Fibroblast of lung (primary cell): ENCODE measurements at regions not wholly inside any gene's neighbourhood (a gene's known extent, or its start where the extent isn't known, plus 50 kb on each side); places are given as distances from the start of the nearest gene placed in this dataset.

Experiments
- DNase-seq, 2 donors: peaks; one replicate each; pipeline versions ENCODE4 v3.0.0 to v3.0.0-alpha.2; 2010; ENCODE audit warnings: low read depth in 2 of 2
- H2AFZ ChIP-seq: 2 replicates; pipeline ENCODE4 v1.5.1; 2012; ENCODE audit warnings: low read length, control low read depth, inconsistent platforms
- H3K27ac ChIP-seq: 2 replicates; pipeline ENCODE4 v1.5.1; 2011; ENCODE audit warnings: low read length, control low read depth; ENCODE audit not compliant: insufficient read depth
- H3K27me3 ChIP-seq: 2 replicates; pipeline ENCODE4 v1.5.1; 2011; ENCODE audit warnings: mild to moderate bottlenecking, low read length; ENCODE audit not compliant: control insufficient read depth, insufficient read depth
- H3K36me3 ChIP-seq: 2 replicates; pipeline ENCODE4 v1.5.1; 2011; ENCODE audit warnings: low read length; ENCODE audit not compliant: control insufficient read depth, insufficient read depth
- H3K4me1 ChIP-seq: 2 replicates; pipeline ENCODE4 v1.5.1; 2011; ENCODE audit warnings: low read length; ENCODE audit not compliant: control insufficient read depth, insufficient read depth; ENCODE audit errors: extremely low read depth
- H3K4me2 ChIP-seq: 2 replicates; pipeline ENCODE4 v1.5.1; 2011; ENCODE audit warnings: low read length, control low read depth; ENCODE audit not compliant: insufficient read depth; ENCODE audit errors: extremely low read depth
- H3K4me3 ChIP-seq, 4 experiments: fragments of 200-600 bp in 1 of 4; sonication (generic) in 1 of 4; replicated peaks in 1 of 4; 2 replicates each; pipeline ENCODE4 v1.5.1; 2011 to 2016; ENCODE audit warnings: low read length in 4 of 4, low read depth in 3 of 4, mild to moderate bottlenecking in 3 of 4, control low read depth in 2 of 4, inconsistent platforms in 1 of 4, mixed read lengths in 1 of 4; ENCODE audit not compliant: insufficient read depth in 1 of 4; ENCODE audit errors: control extremely low read depth in 1 of 4
- H3K79me2 ChIP-seq: 2 replicates; pipeline ENCODE4 v1.5.1; 2012; ENCODE audit warnings: mild to moderate bottlenecking, low read length, inconsistent platforms; ENCODE audit not compliant: control insufficient read depth, insufficient read depth
- H3K9ac ChIP-seq: 2 replicates; pipeline ENCODE4 v1.5.1; 2011; ENCODE audit warnings: mild to moderate bottlenecking, low read length, control low read depth; ENCODE audit not compliant: insufficient read depth
- H3K9me3 ChIP-seq: 2 replicates; pipeline ENCODE4 v1.5.1; 2012; ENCODE audit warnings: low read depth, low read length; ENCODE audit not compliant: control insufficient read depth, insufficient read depth
- H4K20me1 ChIP-seq: 2 replicates; pipeline ENCODE4 v1.5.1; 2011; ENCODE audit warnings: low read length; ENCODE audit not compliant: control insufficient read depth, insufficient read depth; ENCODE audit errors: extremely low read depth
- CTCF ChIP-seq, 2 donors: IDR thresholded peaks in 1 of 2; conservative IDR thresholded peaks in 1 of 2; 1 replicate in 1 of 2; 2 replicates in 1 of 2; pipeline ENCODE4 v1.5.1; 2011 to 2012; ENCODE audit warnings: low read length in 2 of 2, control low read depth in 1 of 2, inconsistent platforms in 1 of 2, low read depth in 1 of 2, mild to moderate bottlenecking in 1 of 2
- EZH2 ChIP-seq: IDR thresholded peaks from 2 replicates; pipeline ENCODE4 v1.5.1; 2012; ENCODE audit warnings: low read length, control low read depth, mild to moderate bottlenecking; ENCODE audit errors: missing control alignments

GRCh38 chr2:175282300-175282699, 100.8 kb upstream of the ATP5MC3 start:
- Histone ChIP-seq H3K4me2 (no peak overlapping the region), H2AFZ (no peak overlapping the region), H3K4me1 (no peaks in the 10 kb centered on the region), H3K9ac (no peak overlapping the region), H3K79me2 (no peaks in the 10 kb centered on the region), H3K4me3 (no peak overlapping the region), H3K36me3 (no peaks in the 10 kb centered on the region), H3K27ac (no peak overlapping the region), H4K20me1 (peaks cover 3% of the 10 kb centered on the region), H3K9me3 (no peaks in the 10 kb centered on the region), H3K27me3 (peaks cover 3% of the 10 kb centered on the region)
- TF ChIP-seq CTCF (conservative IDR thresholded peaks at IDR 0.05 in 1 of 2, IDR thresholded peaks at IDR 0.05 in 1 of 2; ENCODE audit: low read depth in 1 of 2, low read length in 2 of 2) (peak; percentile 41 to 52), EZH2 (no peak)
- DNase-seq: peak; percentile 25 to 54

DNA sequence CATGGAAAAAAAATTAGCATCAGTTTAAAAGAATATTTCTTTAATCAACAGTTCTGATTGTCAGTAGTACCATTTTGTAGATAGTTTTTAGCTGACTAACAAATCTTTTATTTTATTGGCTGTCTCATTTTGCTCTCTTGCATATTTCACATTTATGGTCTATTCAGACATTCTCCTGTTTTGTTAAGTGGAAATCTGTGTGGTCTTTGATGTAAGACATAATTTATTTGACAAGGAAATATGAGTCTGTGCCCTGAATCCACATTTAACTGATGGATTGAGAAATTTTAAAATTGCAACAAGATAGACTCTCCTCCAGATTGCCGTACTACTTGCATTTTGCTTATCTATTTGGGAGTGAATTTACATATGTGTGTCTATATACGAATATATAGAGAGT, 96.3 kb upstream of the ATP5MC3 start:
- Histone ChIP-seq H3K36me3 (no peaks in the 10 kb centered on the region), H3K9me3 (no peaks in the 10 kb centered on the region)

DNA sequence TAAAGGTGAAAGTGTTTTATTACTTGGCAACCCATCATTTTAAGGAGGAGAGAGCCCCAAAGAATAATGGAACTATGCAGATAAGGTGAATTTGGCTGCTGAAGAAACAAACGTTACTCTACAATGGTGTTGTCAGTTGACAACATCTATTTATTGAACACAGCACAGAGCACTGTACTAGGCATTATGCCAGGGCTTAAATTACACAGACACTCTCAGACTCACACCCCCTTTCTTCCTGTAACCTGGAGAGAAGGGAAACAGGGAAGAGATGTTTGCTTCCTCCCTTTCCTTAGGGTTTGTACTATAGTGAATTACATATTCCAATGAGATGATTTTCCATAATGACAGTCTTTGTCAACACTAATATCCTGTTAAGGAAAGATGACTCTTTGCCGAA, 94.0 kb upstream of the ATP5MC3 start:
- DNase-seq: no peak
- Histone ChIP-seq H2AFZ (no peak overlapping the region), H3K9me3 (no peaks in the 10 kb centered on the region), H4K20me1 (peaks cover 3% of the 10 kb centered on the region), H3K27ac (no peak overlapping the region), H3K9ac (no peak overlapping the region), H3K79me2 (no peaks in the 10 kb centered on the region), H3K27me3 (peaks cover 3% of the 10 kb centered on the region), H3K4me3 (no peak overlapping the region), H3K4me1 (no peaks in the 10 kb centered on the region), H3K36me3 (no peaks in the 10 kb centered on the region), H3K4me2 (no peak overlapping the region)
- TF ChIP-seq EZH2 (no peak), CTCF (conservative IDR thresholded peaks at IDR 0.05 in 1 of 2, IDR thresholded peaks at IDR 0.05 in 1 of 2; ENCODE audit: low read depth in 1 of 2, low read length in 2 of 2) (no peak)

More for the DNA sequence above, 96.3 kb upstream of the ATP5MC3 start:
- no peak overlapping the region for H3K27ac ChIP-seq
- H4K20me1 ChIP-seq: peaks cover 3% of the 10 kb centered on the region
- DNase-seq: no peak
- no peaks in the 10 kb centered on the region for H3K79me2 ChIP-seq
- no peaks in the 10 kb centered on the region for H3K27me3 ChIP-seq
- no peak overlapping the region for H3K4me3 ChIP-seq
- H3K9ac ChIP-seq: no peak overlapping the region
- TF ChIP-seq CTCF (conservative IDR thresholded peaks at IDR 0.05 in 1 of 2, IDR thresholded peaks at IDR 0.05 in 1 of 2; ENCODE audit: low read depth in 1 of 2, low read length in 2 of 2): no peak
- no peak for TF ChIP-seq EZH2
- H3K4me1 ChIP-seq: no peaks in the 10 kb centered on the region
- H2AFZ ChIP-seq: no peak overlapping the region
- no peak overlapping the region for H3K4me2 ChIP-seq
